ENCODE measurements at regions not wholly inside any gene's neighbourhood (a gene's known extent, or its start where the extent isn't known, plus 50 kb on each side); places are given as distances from the start of the nearest gene placed in this dataset.

- TF ChIP-seq CTCF (IDR thresholded peaks at IDR 0.05; ENCODE audit: low read depth, low read length, poor library complexity, severe bottlenecking) (no peak), EZH2phosphoT487 (IDR thresholded peaks at IDR 0.05; ENCODE audit: borderline replicate concordance, low read length) (no peak)
Measured at GRCh38 chrX:42375086-42375485, 402.9 kb downstream of the PPP1R2C start.
